ENCODE measurements at regions not wholly inside any gene's neighbourhood (a gene's known extent, or its start where the extent isn't known, plus 50 kb on each side); places are given as distances from the start of the nearest gene placed in this dataset.

DNA sequence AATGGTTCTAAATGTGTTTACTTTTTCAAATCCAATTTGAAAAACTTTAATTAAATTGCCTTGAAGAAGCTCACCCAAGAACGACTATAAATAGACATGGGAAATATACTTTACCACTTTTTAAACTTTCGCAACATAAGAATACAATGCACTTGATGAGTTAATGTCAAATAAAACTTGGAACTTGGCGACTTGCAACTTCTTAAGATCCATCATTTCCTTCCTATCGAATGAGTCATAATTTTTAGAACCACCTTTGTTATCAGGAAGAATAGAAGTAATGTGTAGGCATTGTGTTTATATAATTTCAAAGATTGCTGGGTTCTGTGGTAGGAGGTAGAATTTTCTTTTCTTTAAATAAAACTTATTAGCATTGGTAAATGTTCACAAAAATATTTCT lies 1417.4 kb upstream of the FLRT2 start:
- 39 to 49% methylated on average over 4 of the region's 4 CpGs for WGBS, 2 donors

DNA sequence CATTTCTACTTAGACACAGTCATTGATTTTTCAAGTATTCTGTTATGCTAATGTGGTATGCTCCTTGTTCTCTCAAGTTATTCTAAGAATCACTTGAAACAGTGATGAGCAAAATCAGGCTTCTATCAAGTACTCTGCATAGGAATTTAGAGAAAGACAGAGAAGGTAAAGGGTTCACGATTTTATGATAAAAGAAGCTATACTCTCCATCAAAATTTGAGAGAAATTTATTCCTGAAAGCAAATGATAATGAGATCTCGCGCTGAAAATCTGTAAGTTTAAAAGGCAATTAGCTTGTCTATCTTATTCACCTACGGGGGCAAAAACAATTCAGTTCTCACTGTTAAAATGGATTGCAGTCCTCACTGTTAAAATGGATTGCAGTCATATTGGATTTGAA lies 1404.3 kb upstream of the FLRT2 start:
- Histone ChIP-seq H3K27me3 (no peaks in the 10 kb centered on the region), H3K9me3 (no peaks in the 10 kb centered on the region), H3K27ac (no peak overlapping the region), H3K4me3 (no peak overlapping the region), H3K36me3 (no peaks in the 10 kb centered on the region), H3K4me1 (no peaks in the 10 kb centered on the region)
- ATAC-seq (ENCODE audit: low FRiP score in 2 of 2) (no peak), DNase-seq (no peak)
- 75 to 86% methylated on average over 4 of the region's 4 CpGs for WGBS, 2 donors
- TF ChIP-seq POLR2A (IDR thresholded peaks at IDR 0.05) (no peak), EP300 (IDR thresholded peaks at IDR 0.05) (no peak), POLR2AphosphoS5 (IDR thresholded peaks at IDR 0.05) (no peak)
- TF ChIP-seq, protein P1, sequence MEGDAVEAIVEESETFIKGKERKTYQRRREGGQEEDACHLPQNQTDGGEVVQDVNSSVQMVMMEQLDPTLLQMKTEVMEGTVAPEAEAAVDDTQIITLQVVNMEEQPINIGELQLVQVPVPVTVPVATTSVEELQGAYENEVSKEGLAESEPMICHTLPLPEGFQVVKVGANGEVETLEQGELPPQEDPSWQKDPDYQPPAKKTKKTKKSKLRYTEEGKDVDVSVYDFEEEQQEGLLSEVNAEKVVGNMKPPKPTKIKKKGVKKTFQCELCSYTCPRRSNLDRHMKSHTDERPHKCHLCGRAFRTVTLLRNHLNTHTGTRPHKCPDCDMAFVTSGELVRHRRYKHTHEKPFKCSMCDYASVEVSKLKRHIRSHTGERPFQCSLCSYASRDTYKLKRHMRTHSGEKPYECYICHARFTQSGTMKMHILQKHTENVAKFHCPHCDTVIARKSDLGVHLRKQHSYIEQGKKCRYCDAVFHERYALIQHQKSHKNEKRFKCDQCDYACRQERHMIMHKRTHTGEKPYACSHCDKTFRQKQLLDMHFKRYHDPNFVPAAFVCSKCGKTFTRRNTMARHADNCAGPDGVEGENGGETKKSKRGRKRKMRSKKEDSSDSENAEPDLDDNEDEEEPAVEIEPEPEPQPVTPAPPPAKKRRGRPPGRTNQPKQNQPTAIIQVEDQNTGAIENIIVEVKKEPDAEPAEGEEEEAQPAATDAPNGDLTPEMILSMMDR (IDR thresholded peaks at IDR 0.05) = no peak

More for the DNA sequence above, 1417.4 kb upstream of the FLRT2 start:
- DNase-seq = no peak
- Histone ChIP-seq H3K4me1 (no peaks in the 10 kb centered on the region), H3K27me3 (no peaks in the 10 kb centered on the region), H3K9me3 (no peaks in the 10 kb centered on the region), H3K27ac (no peak overlapping the region), H3K36me3 (no peaks in the 10 kb centered on the region), H3K4me3 (no peak overlapping the region)
- no peak for TF ChIP-seq POLR2A (IDR thresholded peaks at IDR 0.05)
- TF ChIP-seq EP300 (IDR thresholded peaks at IDR 0.05) = no peak
- no peak for TF ChIP-seq POLR2AphosphoS5 (IDR thresholded peaks at IDR 0.05)
- ATAC-seq (ENCODE audit: low FRiP score in 2 of 2) = no peak

DNA sequence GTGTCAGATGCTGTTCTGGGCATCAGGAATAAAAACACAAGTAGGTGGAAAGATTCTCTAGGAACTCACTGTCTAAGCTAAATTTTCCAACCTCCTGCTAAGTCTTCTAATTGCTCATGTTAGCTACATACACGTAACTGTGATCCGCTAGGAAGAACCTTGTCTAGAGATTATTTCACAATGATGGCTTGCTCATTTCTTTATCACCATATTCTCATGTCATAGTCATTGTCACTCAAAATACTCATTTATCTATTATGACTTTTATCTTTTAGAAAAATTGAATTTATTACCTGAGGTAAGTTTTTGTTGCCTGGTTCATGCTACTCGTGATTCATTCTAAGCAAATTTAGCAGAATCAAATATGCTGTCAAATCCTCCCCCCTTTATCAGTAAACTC lies 1402.4 kb upstream of the FLRT2 start:
- TF ChIP-seq EP300 (IDR thresholded peaks at IDR 0.05) (no peak), POLR2AphosphoS5 (IDR thresholded peaks at IDR 0.05) (no peak), POLR2A (IDR thresholded peaks at IDR 0.05) (no peak)
- TF ChIP-seq, protein P1 (IDR thresholded peaks at IDR 0.05) = no peak
- H3K36me3 ChIP-seq = no peaks in the 10 kb centered on the region
- DNase-seq = no peak
- WGBS, 2 donors = 82 to 88% methylated on average over 3 of the region's 3 CpGs
- H3K4me1 ChIP-seq = no peaks in the 10 kb centered on the region
- no peak overlapping the region for H3K27ac ChIP-seq
- no peaks in the 10 kb centered on the region for H3K27me3 ChIP-seq
- no peak for ATAC-seq (ENCODE audit: low FRiP score in 2 of 2)
- no peak overlapping the region for H3K4me3 ChIP-seq
- no peaks in the 10 kb centered on the region for H3K9me3 ChIP-seq

DNA sequence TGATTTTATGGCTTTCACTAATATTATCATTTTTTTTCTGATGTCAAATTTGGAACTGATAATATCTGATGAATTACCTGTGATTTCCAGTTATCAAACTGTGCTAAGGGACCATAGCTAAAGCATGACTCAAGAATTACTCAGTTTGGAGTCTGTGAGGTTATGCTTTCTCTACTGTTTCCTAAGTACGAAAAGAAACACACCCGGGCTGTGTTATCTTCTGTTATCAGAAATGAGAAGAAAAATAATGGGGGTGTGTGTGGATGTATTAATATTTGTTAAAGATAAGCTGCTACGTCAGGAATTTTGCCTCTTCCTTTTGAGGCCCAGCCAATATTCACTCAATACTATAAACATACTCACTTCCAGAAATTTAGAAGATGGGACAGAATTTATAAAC lies 1401.9 kb upstream of the FLRT2 start:
- WGBS, 2 donors = 27 to 44% methylated on average over 3 of the region's 3 CpGs
- Histone ChIP-seq H3K27me3 (no peaks in the 10 kb centered on the region), H3K4me3 (no peak overlapping the region), H3K36me3 (no peaks in the 10 kb centered on the region), H3K27ac (no peak overlapping the region), H3K4me1 (no peaks in the 10 kb centered on the region), H3K9me3 (no peaks in the 10 kb centered on the region)
- ATAC-seq (ENCODE audit: low FRiP score in 2 of 2) = no peak
- DNase-seq = no peak
- TF ChIP-seq POLR2A (IDR thresholded peaks at IDR 0.05) (no peak), EP300 (IDR thresholded peaks at IDR 0.05) (no peak), POLR2AphosphoS5 (IDR thresholded peaks at IDR 0.05) (no peak)
- TF ChIP-seq, protein P1 (IDR thresholded peaks at IDR 0.05) = no peak

DNA sequence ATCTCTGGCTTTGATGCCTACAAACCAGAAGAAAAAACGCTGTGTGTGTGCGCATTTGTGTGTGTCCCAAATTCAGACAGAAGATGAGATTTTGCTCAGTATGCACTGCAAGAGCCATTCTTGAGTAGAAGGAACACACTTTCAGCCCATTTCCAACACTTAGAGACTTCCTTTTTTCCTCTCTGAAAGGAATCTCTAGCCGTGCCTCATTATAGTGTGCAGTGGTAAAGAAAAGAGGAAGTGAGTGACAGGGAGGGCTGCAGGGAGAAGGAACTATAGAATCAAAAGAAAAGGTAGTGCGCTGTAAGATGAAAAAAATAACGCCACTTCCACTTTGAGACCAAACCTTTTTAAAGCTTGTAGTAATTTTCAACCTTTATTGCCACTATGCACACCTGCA lies 1400.9 kb upstream of the FLRT2 start:
- ATAC-seq (ENCODE audit: low FRiP score in 2 of 2) (peak in 1 of 2 donors; percentile 42), DNase-seq (no peak)
- Histone ChIP-seq H3K27ac (no peak overlapping the region), H3K4me3 (no peak overlapping the region), H3K4me1 (no peaks in the 10 kb centered on the region), H3K9me3 (no peaks in the 10 kb centered on the region), H3K27me3 (no peaks in the 10 kb centered on the region), H3K36me3 (no peaks in the 10 kb centered on the region)
- WGBS, 2 donors = 47% methylated on average over 5 of the region's 5 CpGs
- TF ChIP-seq EP300 (IDR thresholded peaks at IDR 0.05) (no peak), POLR2AphosphoS5 (IDR thresholded peaks at IDR 0.05) (no peak), POLR2A (IDR thresholded peaks at IDR 0.05) (no peak)
- TF ChIP-seq, protein P1 (IDR thresholded peaks at IDR 0.05) = no peak

Measured in upper lobe of left lung (tissue), 6 donors.